Stimulated activated CD8-positive, alpha-beta memory T cell treated with anti-CD3 and anti-CD28 coated beads, Interleukin-7, amount 100 ng/mL, for 1 hour (primary cell): ENCODE measurements at regions not wholly inside any gene's neighbourhood (a gene's known extent, or its start where the extent isn't known, plus 50 kb on each side); places are given as distances from the start of the nearest gene placed in this dataset.

Experiments
- DNase-seq, 2 donors: peaks; one replicate each; pipeline ENCODE4 v3.0.0-alpha.2; 2020; ENCODE audit warnings: low read depth in 2 of 2

GRCh38 chr11:70720281-70720680 is 322.0 kb downstream of the CTTN start:
- DNase-seq, result no peak

GRCh38 chr11:70721006-70721405 is 322.7 kb downstream of the CTTN start:
- DNase-seq, result no peak

GRCh38 chr11:70725278-70725677 is 326.9 kb downstream of the CTTN start:
- DNase-seq, result no peak

GRCh38 chr11:70725739-70726138 is 327.4 kb downstream of the CTTN start:
- no peak for DNase-seq

- no peak for DNase-seq
Observed at GRCh38 chr11:70727021-70727420, 328.7 kb downstream of the CTTN start.

- no peak for DNase-seq
Observed at GRCh38 chr11:70727899-70728620, 329.7 kb downstream of the CTTN start.

- no peak for DNase-seq
Observed at GRCh38 chr11:70729949-70730348, 331.6 kb downstream of the CTTN start.

- DNase-seq, result no peak
Observed at GRCh38 chr11:70730411-70730810, 332.1 kb downstream of the CTTN start.

GRCh38 chr11:70731271-70732022 is 333.1 kb downstream of the CTTN start:
- no peak for DNase-seq

GRCh38 chr11:70732023-70732880 is 333.9 kb downstream of the CTTN start:
- no peak for DNase-seq

- DNase-seq, result no peak
Observed at GRCh38 chr11:70732881-70733196, 334.5 kb downstream of the CTTN start.

- no peak for DNase-seq
Observed at GRCh38 chr11:70733327-70734325, 335.3 kb downstream of the CTTN start.

GRCh38 chr11:70734379-70734778 is 336.1 kb downstream of the CTTN start:
- DNase-seq, result no peak

- no peak for DNase-seq
Observed at GRCh38 chr11:70734911-70735310, 336.6 kb downstream of the CTTN start.

- no peak for DNase-seq
Observed at GRCh38 chr11:70735976-70736375, 337.6 kb downstream of the CTTN start.

GRCh38 chr11:70736461-70736860 is 338.1 kb downstream of the CTTN start:
- DNase-seq, result no peak

GRCh38 chr11:70736937-70737640 is 338.8 kb downstream of the CTTN start:
- no peak for DNase-seq

- DNase-seq, result no peak
Observed at GRCh38 chr11:70737816-70738630, 339.7 kb downstream of the CTTN start.

GRCh38 chr11:70738661-70739060 is 340.3 kb downstream of the CTTN start:
- DNase-seq, result no peak

GRCh38 chr11:70739091-70739490 is 340.8 kb downstream of the CTTN start:
- no peak for DNase-seq
